NB4 (cell line): ENCODE measurements at regions not wholly inside any gene's neighbourhood (a gene's known extent, or its start where the extent isn't known, plus 50 kb on each side); places are given as distances from the start of the nearest gene placed in this dataset.

ENCODE experiments used
- DNase-seq: peaks from one replicate; pipeline ENCODE4 v3.0.0; 2010; ENCODE audit warnings: low read depth
- H3K4me3 ChIP-seq: one replicate; pipeline ENCODE4 v1.5.1; 2011; ENCODE audit warnings: mild to moderate bottlenecking, low read depth, low read length, moderate library complexity
- CTCF ChIP-seq: IDR thresholded peaks from one replicate; pipeline ENCODE4 v1.5.1; 2012; ENCODE audit warnings: low read depth, low read length
- MYC ChIP-seq: IDR thresholded peaks from 2 replicates; pipeline ENCODE4 v1.6.1; 2011; ENCODE audit warnings: low read depth, low read length
- POLR2A ChIP-seq: IDR thresholded peaks from 2 replicates; pipeline ENCODE4 v1.6.1; 2011; ENCODE audit warnings: mild to moderate bottlenecking; ENCODE audit not compliant: insufficient read length; ENCODE audit errors: extremely low read depth
- TF ChIP-seq, protein P1 (sequence below): IDR thresholded peaks from 2 replicates; pipeline ENCODE4 v1.6.1; 2011; ENCODE audit warnings: low read depth, low read length

DNA sequence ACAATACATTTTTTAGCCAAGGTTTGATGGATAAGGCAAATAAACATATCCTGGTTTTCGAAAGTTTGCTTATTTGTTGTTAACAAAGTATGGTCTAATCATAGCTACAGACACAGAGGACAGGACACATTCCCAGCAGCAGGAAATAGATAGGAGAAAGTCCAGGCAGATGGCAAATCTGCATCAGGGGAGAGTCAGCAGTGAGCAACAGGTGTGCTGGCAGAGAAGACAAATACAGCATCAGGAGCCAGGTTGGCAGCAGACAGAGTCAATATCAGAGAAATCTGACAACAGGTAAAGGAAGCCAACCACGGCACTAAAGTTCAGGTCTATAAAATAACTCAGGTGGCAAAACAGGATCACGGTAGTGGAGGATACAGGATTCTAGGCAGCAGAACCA, 210.7 kb upstream of the PTBP2 start:
- no peak for DNase-seq
- TF ChIP-seq, protein P1, sequence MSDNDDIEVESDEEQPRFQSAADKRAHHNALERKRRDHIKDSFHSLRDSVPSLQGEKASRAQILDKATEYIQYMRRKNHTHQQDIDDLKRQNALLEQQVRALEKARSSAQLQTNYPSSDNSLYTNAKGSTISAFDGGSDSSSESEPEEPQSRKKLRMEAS, result no peak
- TF ChIP-seq POLR2A (no peak), CTCF (no peak), MYC (no peak)
- H3K4me3 ChIP-seq, result no peak overlapping the region

GRCh38 chr1:96513136-96513535, 208.4 kb upstream of the PTBP2 start:
- TF ChIP-seq MYC (no peak), POLR2A (no peak), CTCF (no peak)
- TF ChIP-seq, protein P1, result no peak
- H3K4me3 ChIP-seq, result no peak overlapping the region
- no peak for DNase-seq

GRCh38 chr1:96515430-96515829, 206.2 kb upstream of the PTBP2 start:
- no peak overlapping the region for H3K4me3 ChIP-seq
- no peak for TF ChIP-seq CTCF
- no peak for DNase-seq

- DNase-seq, result no peak
- no peak overlapping the region for H3K4me3 ChIP-seq
- TF ChIP-seq, protein P1, result no peak
- TF ChIP-seq CTCF (no peak), POLR2A (no peak), MYC (no peak)
Measured at GRCh38 chr1:96515925-96516324, 205.7 kb upstream of the PTBP2 start.

- TF ChIP-seq POLR2A (no peak), MYC (no peak), CTCF (no peak)
- TF ChIP-seq, protein P1, result no peak
- no peak for DNase-seq
- H3K4me3 ChIP-seq, result no peak overlapping the region
Measured at GRCh38 chr1:96519851-96520578, 201.6 kb upstream of the PTBP2 start.

- no peak for DNase-seq
- H3K4me3 ChIP-seq, result no peak overlapping the region
- TF ChIP-seq POLR2A (no peak), MYC (no peak), CTCF (no peak)
- TF ChIP-seq, protein P1, result no peak
Measured at GRCh38 chr1:96520579-96520947, 201.0 kb upstream of the PTBP2 start.
